Stimulated activated effector memory CD8-positive, alpha-beta T cell treated with anti-CD3 and anti-CD28 coated beads, Interleukin-12 subunit alpha, Interleukin-12 subunit beta, amount 100 ng/mL, for 72 hours (primary cell): ENCODE measurements at regions not wholly inside any gene's neighbourhood (a gene's known extent, or its start where the extent isn't known, plus 50 kb on each side); places are given as distances from the start of the nearest gene placed in this dataset.
A peak's percentile ranks its signal among the peaks of the same experiment; 100 is the strongest.

Experiments
- ATAC-seq: fragments of 150-1000 bp; cut with Tn5 transposase; 2 replicates; pipeline ENCODE4 v1.10.0; 2021
- DNase-seq, 2 donors: peaks; one replicate each; pipeline ENCODE4 v3.0.0; 2021 to 2022; ENCODE audit warnings: low spot score in 2 of 2
- H3K27ac Mint-ChIP-seq: one replicate; pipeline ENCODE4 v1.8.0; 2022; ENCODE audit warnings: mild to moderate bottlenecking, mixed read lengths
- H3K36me3 Mint-ChIP-seq: one replicate; pipeline ENCODE4 v1.8.0; 2022; ENCODE audit warnings: mild to moderate bottlenecking, mixed read lengths
- H3K4me1 Mint-ChIP-seq: one replicate; pipeline ENCODE4 v1.8.0; 2022; ENCODE audit warnings: mixed read lengths
- H3K4me3 Mint-ChIP-seq: one replicate; pipeline ENCODE4 v1.8.0; 2022; ENCODE audit warnings: mild to moderate bottlenecking, mixed read lengths
- H3K9me3 Mint-ChIP-seq: one replicate; pipeline ENCODE4 v1.8.0; 2022; ENCODE audit warnings: mixed read lengths

GRCh38 chr14:73800970-73801515 is 50.6 kb upstream of the PTGR2 start:
- ATAC-seq (no peak), DNase-seq (no peak)
- Mint-ChIP-seq H3K4me1 (peaks cover 7% of the 10 kb centered on the region), H3K9me3 (no peaks in the 10 kb centered on the region), H3K36me3 (no peaks in the 10 kb centered on the region), H3K27ac (peak overlapping the region; percentile 62), H3K4me3 (no peak overlapping the region)

- DNase-seq = no peak
- H3K36me3 Mint-ChIP-seq = no peaks in the 10 kb centered on the region
- peaks cover 7% of the 10 kb centered on the region for H3K4me1 Mint-ChIP-seq
- H3K27ac Mint-ChIP-seq = no peak overlapping the region
- H3K9me3 Mint-ChIP-seq = no peaks in the 10 kb centered on the region
- no peak for ATAC-seq
- no peak overlapping the region for H3K4me3 Mint-ChIP-seq
Observed at GRCh38 chr14:73797543-73798265, 53.9 kb upstream of the PTGR2 start.

GRCh38 chr14:73796893-73797542 is 54.6 kb upstream of the PTGR2 start:
- H3K9me3 Mint-ChIP-seq = no peaks in the 10 kb centered on the region
- no peak overlapping the region for H3K4me3 Mint-ChIP-seq
- no peaks in the 10 kb centered on the region for H3K36me3 Mint-ChIP-seq
- ATAC-seq = no peak
- no peak for DNase-seq
- no peak overlapping the region for H3K27ac Mint-ChIP-seq
- peaks cover 7% of the 10 kb centered on the region for H3K4me1 Mint-ChIP-seq

- Mint-ChIP-seq H3K27ac (no peak overlapping the region), H3K36me3 (no peaks in the 10 kb centered on the region), H3K9me3 (no peaks in the 10 kb centered on the region), H3K4me3 (no peak overlapping the region), H3K4me1 (peaks cover 7% of the 10 kb centered on the region)
- DNase-seq (no peak), ATAC-seq (no peak)
Observed at GRCh38 chr14:73796415-73796814, 55.2 kb upstream of the PTGR2 start.

GRCh38 chr14:73795974-73796373 is 55.7 kb upstream of the PTGR2 start:
- peaks cover 6% of the 10 kb centered on the region for H3K4me1 Mint-ChIP-seq
- no peaks in the 10 kb centered on the region for H3K36me3 Mint-ChIP-seq
- ATAC-seq (no peak), DNase-seq (no peak)
- H3K27ac Mint-ChIP-seq = no peak overlapping the region
- H3K4me3 Mint-ChIP-seq = no peak overlapping the region
- H3K9me3 Mint-ChIP-seq = no peaks in the 10 kb centered on the region

- Mint-ChIP-seq H3K4me1 (peaks cover under 1% of the 10 kb centered on the region), H3K27ac (no peak overlapping the region), H3K36me3 (no peaks in the 10 kb centered on the region), H3K4me3 (no peak overlapping the region), H3K9me3 (no peaks in the 10 kb centered on the region)
- ATAC-seq = no peak
- no peak for DNase-seq
Observed at GRCh38 chr14:73795466-73795865, 56.2 kb upstream of the PTGR2 start.

GRCh38 chr14:73794146-73794545 is 57.5 kb upstream of the PTGR2 start:
- H3K27ac Mint-ChIP-seq = no peak overlapping the region

GRCh38 chr14:73792481-73792880 is 59.1 kb upstream of the PTGR2 start:
- ATAC-seq = no peak
- peaks cover 28% of the 10 kb centered on the region for H3K4me1 Mint-ChIP-seq
- no peak for DNase-seq

More at GRCh38 chr14:73794146-73794545, 57.5 kb upstream of the PTGR2 start:
- ATAC-seq = no peak
- no peak for DNase-seq
- no peaks in the 10 kb centered on the region for H3K9me3 Mint-ChIP-seq
- no peaks in the 10 kb centered on the region for H3K36me3 Mint-ChIP-seq
- peaks cover 13% of the 10 kb centered on the region for H3K4me1 Mint-ChIP-seq
- no peak overlapping the region for H3K4me3 Mint-ChIP-seq

GRCh38 chr14:73789989-73790581 is 61.5 kb upstream of the PTGR2 start:
- ATAC-seq (no peak), DNase-seq (no peak)
- no peak overlapping the region for H3K4me3 Mint-ChIP-seq
- peaks cover 42% of the 10 kb centered on the region for H3K4me1 Mint-ChIP-seq
- peaks cover 11% of the 10 kb centered on the region for H3K36me3 Mint-ChIP-seq
- no peaks in the 10 kb centered on the region for H3K9me3 Mint-ChIP-seq
- peak overlapping the region; percentile 96 for H3K27ac Mint-ChIP-seq

More at GRCh38 chr14:73792481-73792880, 59.1 kb upstream of the PTGR2 start:
- Mint-ChIP-seq H3K36me3 (no peaks in the 10 kb centered on the region), H3K4me3 (no peak overlapping the region), H3K9me3 (no peaks in the 10 kb centered on the region), H3K27ac (no peak overlapping the region)

- H3K4me1 Mint-ChIP-seq = peaks cover 54% of the 10 kb centered on the region
- H3K36me3 Mint-ChIP-seq = peaks cover 11% of the 10 kb centered on the region
- DNase-seq = no peak
- H3K9me3 Mint-ChIP-seq = no peaks in the 10 kb centered on the region
- ATAC-seq = no peak
- peak overlapping the region; percentile 96 for H3K27ac Mint-ChIP-seq
- H3K4me3 Mint-ChIP-seq = peak overlapping the region; percentile 91
Observed at GRCh38 chr14:73788701-73789551, 62.7 kb upstream of the PTGR2 start.

GRCh38 chr14:73788317-73788598 is 63.4 kb upstream of the PTGR2 start:
- Mint-ChIP-seq H3K27ac (peak overlapping the region; percentile 96), H3K9me3 (no peaks in the 10 kb centered on the region), H3K4me1 (peaks cover 60% of the 10 kb centered on the region), H3K36me3 (peaks cover 16% of the 10 kb centered on the region), H3K4me3 (peak overlapping the region; percentile 91)
- ATAC-seq = no peak
- DNase-seq = no peak

GRCh38 chr14:73787486-73788316 is 63.9 kb upstream of the PTGR2 start:
- ATAC-seq (peak; percentile 81), DNase-seq (peak; percentile 37 to 75)
- Mint-ChIP-seq H3K4me3 (peak overlapping the region; percentile 91), H3K4me1 (peaks cover 66% of the 10 kb centered on the region), H3K27ac (peak overlapping the region; percentile 96), H3K36me3 (peaks cover 20% of the 10 kb centered on the region), H3K9me3 (no peaks in the 10 kb centered on the region)

- Mint-ChIP-seq H3K9me3 (no peaks in the 10 kb centered on the region), H3K4me3 (peak overlapping the region; percentile 91), H3K4me1 (peaks cover 70% of the 10 kb centered on the region), H3K36me3 (peaks cover 20% of the 10 kb centered on the region), H3K27ac (peak overlapping the region; percentile 96)
- ATAC-seq = peak; percentile 74
- peak; percentile 27 to 80 for DNase-seq
Observed at GRCh38 chr14:73786636-73787485, 64.8 kb upstream of the PTGR2 start.
